SK-N-SH (cell line): ENCODE measurements at regions not wholly inside any gene's neighbourhood (a gene's known extent, or its start where the extent isn't known, plus 50 kb on each side); places are given as distances from the start of the nearest gene placed in this dataset.

Experiments
- CHD2 ChIP-seq: fragments of 150-350 bp; IDR thresholded peaks from 2 replicates; pipeline ENCODE4 v1.6.1; 2018; ENCODE audit warnings: low read length; ENCODE audit not compliant: partially characterized antibody
- EP300 ChIP-seq, 2 experiments: IDR thresholded peaks; 2 replicates each; pipeline versions ENCODE4 v1.4.0 to v1.6.1; 2012; ENCODE audit warnings: borderline replicate concordance in 1 of 2, low read depth in 1 of 2, low read length in 1 of 2
- FOXM1 ChIP-seq: IDR thresholded peaks from 2 replicates; pipeline ENCODE4 v1.4.0; 2012; ENCODE audit warnings: low read depth, mild to moderate bottlenecking
- GABPA ChIP-seq: IDR thresholded peaks from 2 replicates; pipeline ENCODE4 v1.4.0; 2012; ENCODE audit warnings: low read depth, mild to moderate bottlenecking
- JUND ChIP-seq: IDR thresholded peaks from 2 replicates; pipeline ENCODE4 v1.4.0; 2012
- MXI1 ChIP-seq: IDR thresholded peaks from 2 replicates; pipeline ENCODE4 v1.6.1; 2012; ENCODE audit warnings: mild to moderate bottlenecking, low read depth, low read length, improper control_type of control experiment
- NFIC ChIP-seq: IDR thresholded peaks from 2 replicates; pipeline ENCODE4 v1.4.0; 2012; ENCODE audit warnings: borderline replicate concordance
- RAD21 ChIP-seq: IDR thresholded peaks from 2 replicates; pipeline ENCODE4 v1.6.1; 2012; ENCODE audit warnings: mild to moderate bottlenecking, low read length
- SMC3 ChIP-seq: IDR thresholded peaks from 2 replicates; pipeline ENCODE4 v1.6.1; 2012; ENCODE audit warnings: low read depth, low read length, improper control_type of control experiment
- YY1 ChIP-seq: IDR thresholded peaks from 2 replicates; pipeline ENCODE4 v1.4.0; 2012; ENCODE audit warnings: low read depth, mild to moderate bottlenecking
- TF ChIP-seq, protein P1 (sequence below): fragments of 200-600 bp; sonication (generic); IDR thresholded peaks from 2 replicates; pipeline ENCODE4 v1.6.1; 2017; ENCODE audit warnings: antibody characterized with exemption, mild to moderate bottlenecking, moderate library complexity
- TF ChIP-seq, protein P2 (sequence below): IDR thresholded peaks from 2 replicates; pipeline ENCODE4 v1.6.1; 2012; ENCODE audit warnings: mild to moderate bottlenecking, low read depth, low read length, moderate library complexity
- TF ChIP-seq, protein P3 (sequence below): IDR thresholded peaks from 2 replicates; pipeline ENCODE4 v1.4.0; 2012; ENCODE audit warnings: low read depth
- TF ChIP-seq, protein P4 (sequence below): IDR thresholded peaks from 2 replicates; pipeline ENCODE4 v1.4.0; 2012; ENCODE audit warnings: low read depth, borderline replicate concordance

DNA sequence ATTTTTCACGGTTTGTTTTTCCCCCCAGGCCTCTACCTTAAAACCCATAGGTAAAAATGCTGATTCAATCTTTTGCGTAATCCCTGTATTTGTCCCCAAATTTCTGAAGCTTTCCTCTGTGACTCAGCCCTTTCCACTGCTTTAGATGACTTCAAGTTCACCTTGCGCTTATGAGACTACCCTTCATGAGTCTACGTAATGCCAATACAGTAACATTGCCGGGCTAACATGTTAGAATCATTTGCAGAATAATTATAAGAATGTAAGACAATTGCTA, 283.0 kb downstream of the TMX3 start:
- TF ChIP-seq CHD2 (no peak), GABPA (no peak), EP300 (IDR thresholded peaks at IDR 0.05; ENCODE audit: borderline replicate concordance in 1 of 2, low read depth in 1 of 2, low read length in 1 of 2) (no peak), YY1 (no peak), JUND (no peak), SMC3 (no peak), RAD21 (no peak), NFIC (no peak), FOXM1 (no peak), MXI1 (no peak)
- TF ChIP-seq, protein P1, sequence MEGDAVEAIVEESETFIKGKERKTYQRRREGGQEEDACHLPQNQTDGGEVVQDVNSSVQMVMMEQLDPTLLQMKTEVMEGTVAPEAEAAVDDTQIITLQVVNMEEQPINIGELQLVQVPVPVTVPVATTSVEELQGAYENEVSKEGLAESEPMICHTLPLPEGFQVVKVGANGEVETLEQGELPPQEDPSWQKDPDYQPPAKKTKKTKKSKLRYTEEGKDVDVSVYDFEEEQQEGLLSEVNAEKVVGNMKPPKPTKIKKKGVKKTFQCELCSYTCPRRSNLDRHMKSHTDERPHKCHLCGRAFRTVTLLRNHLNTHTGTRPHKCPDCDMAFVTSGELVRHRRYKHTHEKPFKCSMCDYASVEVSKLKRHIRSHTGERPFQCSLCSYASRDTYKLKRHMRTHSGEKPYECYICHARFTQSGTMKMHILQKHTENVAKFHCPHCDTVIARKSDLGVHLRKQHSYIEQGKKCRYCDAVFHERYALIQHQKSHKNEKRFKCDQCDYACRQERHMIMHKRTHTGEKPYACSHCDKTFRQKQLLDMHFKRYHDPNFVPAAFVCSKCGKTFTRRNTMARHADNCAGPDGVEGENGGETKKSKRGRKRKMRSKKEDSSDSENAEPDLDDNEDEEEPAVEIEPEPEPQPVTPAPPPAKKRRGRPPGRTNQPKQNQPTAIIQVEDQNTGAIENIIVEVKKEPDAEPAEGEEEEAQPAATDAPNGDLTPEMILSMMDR, result no peak
- TF ChIP-seq, protein P2, sequence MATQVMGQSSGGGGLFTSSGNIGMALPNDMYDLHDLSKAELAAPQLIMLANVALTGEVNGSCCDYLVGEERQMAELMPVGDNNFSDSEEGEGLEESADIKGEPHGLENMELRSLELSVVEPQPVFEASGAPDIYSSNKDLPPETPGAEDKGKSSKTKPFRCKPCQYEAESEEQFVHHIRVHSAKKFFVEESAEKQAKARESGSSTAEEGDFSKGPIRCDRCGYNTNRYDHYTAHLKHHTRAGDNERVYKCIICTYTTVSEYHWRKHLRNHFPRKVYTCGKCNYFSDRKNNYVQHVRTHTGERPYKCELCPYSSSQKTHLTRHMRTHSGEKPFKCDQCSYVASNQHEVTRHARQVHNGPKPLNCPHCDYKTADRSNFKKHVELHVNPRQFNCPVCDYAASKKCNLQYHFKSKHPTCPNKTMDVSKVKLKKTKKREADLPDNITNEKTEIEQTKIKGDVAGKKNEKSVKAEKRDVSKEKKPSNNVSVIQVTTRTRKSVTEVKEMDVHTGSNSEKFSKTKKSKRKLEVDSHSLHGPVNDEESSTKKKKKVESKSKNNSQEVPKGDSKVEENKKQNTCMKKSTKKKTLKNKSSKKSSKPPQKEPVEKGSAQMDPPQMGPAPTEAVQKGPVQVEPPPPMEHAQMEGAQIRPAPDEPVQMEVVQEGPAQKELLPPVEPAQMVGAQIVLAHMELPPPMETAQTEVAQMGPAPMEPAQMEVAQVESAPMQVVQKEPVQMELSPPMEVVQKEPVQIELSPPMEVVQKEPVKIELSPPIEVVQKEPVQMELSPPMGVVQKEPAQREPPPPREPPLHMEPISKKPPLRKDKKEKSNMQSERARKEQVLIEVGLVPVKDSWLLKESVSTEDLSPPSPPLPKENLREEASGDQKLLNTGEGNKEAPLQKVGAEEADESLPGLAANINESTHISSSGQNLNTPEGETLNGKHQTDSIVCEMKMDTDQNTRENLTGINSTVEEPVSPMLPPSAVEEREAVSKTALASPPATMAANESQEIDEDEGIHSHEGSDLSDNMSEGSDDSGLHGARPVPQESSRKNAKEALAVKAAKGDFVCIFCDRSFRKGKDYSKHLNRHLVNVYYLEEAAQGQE, result no peak
- TF ChIP-seq, protein P3, sequence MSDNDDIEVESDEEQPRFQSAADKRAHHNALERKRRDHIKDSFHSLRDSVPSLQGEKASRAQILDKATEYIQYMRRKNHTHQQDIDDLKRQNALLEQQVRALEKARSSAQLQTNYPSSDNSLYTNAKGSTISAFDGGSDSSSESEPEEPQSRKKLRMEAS, result no peak
- TF ChIP-seq, protein P4, sequence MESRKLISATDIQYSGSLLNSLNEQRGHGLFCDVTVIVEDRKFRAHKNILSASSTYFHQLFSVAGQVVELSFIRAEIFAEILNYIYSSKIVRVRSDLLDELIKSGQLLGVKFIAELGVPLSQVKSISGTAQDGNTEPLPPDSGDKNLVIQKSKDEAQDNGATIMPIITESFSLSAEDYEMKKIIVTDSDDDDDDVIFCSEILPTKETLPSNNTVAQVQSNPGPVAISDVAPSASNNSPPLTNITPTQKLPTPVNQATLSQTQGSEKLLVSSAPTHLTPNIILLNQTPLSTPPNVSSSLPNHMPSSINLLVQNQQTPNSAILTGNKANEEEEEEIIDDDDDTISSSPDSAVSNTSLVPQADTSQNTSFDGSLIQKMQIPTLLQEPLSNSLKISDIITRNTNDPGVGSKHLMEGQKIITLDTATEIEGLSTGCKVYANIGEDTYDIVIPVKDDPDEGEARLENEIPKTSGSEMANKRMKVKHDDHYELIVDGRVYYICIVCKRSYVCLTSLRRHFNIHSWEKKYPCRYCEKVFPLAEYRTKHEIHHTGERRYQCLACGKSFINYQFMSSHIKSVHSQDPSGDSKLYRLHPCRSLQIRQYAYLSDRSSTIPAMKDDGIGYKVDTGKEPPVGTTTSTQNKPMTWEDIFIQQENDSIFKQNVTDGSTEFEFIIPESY, result no peak
